HFFc6 (cell line): ENCODE measurements at regions not wholly inside any gene's neighbourhood (a gene's known extent, or its start where the extent isn't known, plus 50 kb on each side); places are given as distances from the start of the nearest gene placed in this dataset.
"Not testable (repeated sequence)": the region's sequence is repeated elsewhere in the genome, so short reads cannot be mapped to it uniquely, and the experiment has no call there.

ENCODE experiments used
- DNase-seq: peaks from one replicate; pipeline ENCODE4 v3.0.0-alpha.2; 2018
- H3K27ac Mint-ChIP-seq: 2 replicates; pipeline ENCODE4 v1.8.0; 2020; ENCODE audit warnings: mild to moderate bottlenecking, mixed read lengths
- H3K27me3 Mint-ChIP-seq: 2 replicates; pipeline ENCODE4 v1.8.0; 2021; ENCODE audit warnings: mild to moderate bottlenecking, moderate library complexity, mixed read lengths; ENCODE audit not compliant: insufficient read depth
- H3K36me3 Mint-ChIP-seq: 2 replicates; pipeline ENCODE4 v1.8.0; 2021; ENCODE audit warnings: low read depth, mixed read lengths
- H3K4me1 Mint-ChIP-seq: 2 replicates; pipeline ENCODE4 v1.8.0; 2020; ENCODE audit warnings: low read depth, mixed read lengths
- H3K4me3 Mint-ChIP-seq: 2 replicates; pipeline ENCODE4 v1.8.0; 2020; ENCODE audit warnings: mild to moderate bottlenecking, moderate library complexity, mixed read lengths
- H3K9me3 Mint-ChIP-seq: 2 replicates; pipeline ENCODE4 v1.8.0; 2020; ENCODE audit warnings: mild to moderate bottlenecking, mixed read lengths
- TF ChIP-seq, protein P1 (sequence below): fragments of 200-600 bp; sonication (generic); IDR thresholded peaks from 2 replicates; pipeline ENCODE4 v1.5.0; 2021; ENCODE audit warnings: antibody characterized with exemption, mild to moderate bottlenecking

DNA sequence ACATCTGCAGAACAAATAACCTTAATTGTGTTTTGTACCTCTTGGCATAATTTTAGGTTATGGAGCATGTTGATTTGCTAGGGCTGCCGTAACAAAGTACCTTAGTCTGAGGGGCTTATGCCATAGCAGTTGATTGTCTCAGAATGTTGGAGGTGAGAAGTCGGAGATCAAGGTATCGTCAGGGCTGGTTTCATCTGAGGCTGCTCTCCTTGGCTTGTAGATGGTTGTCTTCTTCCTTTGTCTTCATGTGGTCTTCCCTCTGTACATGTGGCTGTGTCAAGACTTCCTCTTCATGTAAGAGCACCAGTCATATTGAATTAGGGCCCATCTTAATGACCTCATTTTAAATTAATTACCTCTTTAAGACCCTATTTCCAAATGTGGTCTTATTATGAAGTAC is 64.4 kb upstream of the PTHLH start:
- no peaks in the 10 kb centered on the region for H3K9me3 Mint-ChIP-seq
- H3K27ac Mint-ChIP-seq: no peak overlapping the region
- H3K4me3 Mint-ChIP-seq: no peak overlapping the region
- H3K36me3 Mint-ChIP-seq: no peaks in the 10 kb centered on the region
- peaks cover 38% of the 10 kb centered on the region for H3K4me1 Mint-ChIP-seq
- DNase-seq: no peak
- peaks cover 1% of the 10 kb centered on the region; the same call in 1 of the 2 replicates for H3K27me3 Mint-ChIP-seq
- TF ChIP-seq, protein P1, sequence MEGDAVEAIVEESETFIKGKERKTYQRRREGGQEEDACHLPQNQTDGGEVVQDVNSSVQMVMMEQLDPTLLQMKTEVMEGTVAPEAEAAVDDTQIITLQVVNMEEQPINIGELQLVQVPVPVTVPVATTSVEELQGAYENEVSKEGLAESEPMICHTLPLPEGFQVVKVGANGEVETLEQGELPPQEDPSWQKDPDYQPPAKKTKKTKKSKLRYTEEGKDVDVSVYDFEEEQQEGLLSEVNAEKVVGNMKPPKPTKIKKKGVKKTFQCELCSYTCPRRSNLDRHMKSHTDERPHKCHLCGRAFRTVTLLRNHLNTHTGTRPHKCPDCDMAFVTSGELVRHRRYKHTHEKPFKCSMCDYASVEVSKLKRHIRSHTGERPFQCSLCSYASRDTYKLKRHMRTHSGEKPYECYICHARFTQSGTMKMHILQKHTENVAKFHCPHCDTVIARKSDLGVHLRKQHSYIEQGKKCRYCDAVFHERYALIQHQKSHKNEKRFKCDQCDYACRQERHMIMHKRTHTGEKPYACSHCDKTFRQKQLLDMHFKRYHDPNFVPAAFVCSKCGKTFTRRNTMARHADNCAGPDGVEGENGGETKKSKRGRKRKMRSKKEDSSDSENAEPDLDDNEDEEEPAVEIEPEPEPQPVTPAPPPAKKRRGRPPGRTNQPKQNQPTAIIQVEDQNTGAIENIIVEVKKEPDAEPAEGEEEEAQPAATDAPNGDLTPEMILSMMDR: no peak

DNA sequence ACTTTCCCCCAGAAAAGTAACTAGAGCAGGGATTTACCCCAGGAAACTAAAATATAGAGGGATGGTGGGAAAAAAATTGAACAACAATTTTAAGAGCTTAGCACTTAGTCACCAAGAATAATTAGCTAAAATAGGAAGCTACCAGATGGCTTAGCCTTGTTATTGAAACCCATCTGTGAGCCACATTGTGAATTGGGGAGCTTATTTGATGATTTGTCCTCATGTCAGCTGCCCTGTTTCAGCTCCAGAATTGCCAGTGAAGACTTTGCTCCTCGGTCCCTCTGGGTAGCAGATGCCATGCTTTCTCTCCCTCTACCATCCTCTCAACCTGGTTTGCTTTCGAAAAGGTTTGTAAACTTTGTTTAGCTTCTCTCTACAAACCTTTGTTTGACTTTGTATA is 67.7 kb upstream of the PTHLH start:
- peaks cover 7% of the 10 kb centered on the region for H3K4me1 Mint-ChIP-seq
- H3K4me3 Mint-ChIP-seq: no peak overlapping the region
- TF ChIP-seq, protein P1: no peak
- no peaks in the 10 kb centered on the region for H3K27me3 Mint-ChIP-seq
- H3K27ac Mint-ChIP-seq: no peak overlapping the region
- H3K36me3 Mint-ChIP-seq: no peaks in the 10 kb centered on the region
- no peak for DNase-seq
- H3K9me3 Mint-ChIP-seq: no peaks in the 10 kb centered on the region

GRCh38 chr12:28046600-28046999 is 74.1 kb upstream of the PTHLH start:
- H3K4me1 Mint-ChIP-seq, DNase-seq, H3K36me3 Mint-ChIP-seq: not testable (repeated sequence)

GRCh38 chr12:28050606-28051005 is 78.1 kb upstream of the PTHLH start:
- H3K4me1 Mint-ChIP-seq: peaks cover 14% of the 10 kb centered on the region
- DNase-seq: no peak
- TF ChIP-seq, protein P1: no peak
- H3K27me3 Mint-ChIP-seq: no peaks in the 10 kb centered on the region
- H3K27ac Mint-ChIP-seq: no peak overlapping the region
- H3K36me3 Mint-ChIP-seq: no peaks in the 10 kb centered on the region
- H3K9me3 Mint-ChIP-seq: peaks cover 5% of the 10 kb centered on the region; the same call in 1 of the 2 replicates
- H3K4me3 Mint-ChIP-seq: no peak overlapping the region

More at GRCh38 chr12:28046600-28046999, 74.1 kb upstream of the PTHLH start:
- not testable (repeated sequence) for H3K4me3 Mint-ChIP-seq, H3K9me3 Mint-ChIP-seq, H3K27me3 Mint-ChIP-seq, H3K27ac Mint-ChIP-seq

DNA sequence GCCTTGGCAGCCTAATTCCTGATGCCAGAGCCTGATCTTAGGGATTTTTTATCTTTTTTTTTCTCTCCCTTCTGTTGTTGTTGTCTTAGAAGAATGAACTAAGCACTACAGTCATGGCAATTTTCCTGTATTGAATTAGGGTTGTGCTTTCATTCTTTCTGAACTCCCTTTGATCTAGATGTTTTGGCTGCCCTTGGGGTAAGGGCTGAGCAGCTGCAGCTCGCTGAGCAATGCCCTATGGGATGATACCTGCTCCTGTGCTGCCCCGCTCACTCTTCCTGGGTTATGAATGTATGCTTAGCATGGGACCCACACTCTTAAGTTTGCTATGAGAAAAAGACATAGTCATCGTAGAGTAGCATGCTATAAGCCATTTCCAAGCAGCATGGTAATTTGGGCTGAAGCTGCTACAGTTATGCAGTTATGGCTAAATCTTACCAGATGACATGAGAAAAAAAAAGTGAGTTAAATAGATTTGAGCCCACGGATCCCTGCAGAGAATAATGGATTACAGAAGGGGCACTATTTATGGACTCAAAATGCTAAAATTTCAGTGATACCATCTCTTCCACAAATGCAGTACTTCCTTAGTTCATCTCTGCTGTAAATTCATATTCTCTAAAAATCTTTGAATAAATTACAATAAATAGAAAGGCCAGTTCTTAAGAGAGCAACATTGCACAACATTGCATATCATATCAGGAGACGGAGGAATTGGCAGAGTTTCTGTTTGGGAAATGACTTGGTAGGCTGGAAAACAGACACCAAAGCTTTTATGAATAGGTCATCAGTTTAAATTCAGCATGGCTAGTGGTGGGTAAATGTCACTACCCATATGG is 79.2 kb upstream of the PTHLH start:
- no peak for DNase-seq
- TF ChIP-seq, protein P1: no peak
- no peak overlapping the region for H3K27ac Mint-ChIP-seq

DNA sequence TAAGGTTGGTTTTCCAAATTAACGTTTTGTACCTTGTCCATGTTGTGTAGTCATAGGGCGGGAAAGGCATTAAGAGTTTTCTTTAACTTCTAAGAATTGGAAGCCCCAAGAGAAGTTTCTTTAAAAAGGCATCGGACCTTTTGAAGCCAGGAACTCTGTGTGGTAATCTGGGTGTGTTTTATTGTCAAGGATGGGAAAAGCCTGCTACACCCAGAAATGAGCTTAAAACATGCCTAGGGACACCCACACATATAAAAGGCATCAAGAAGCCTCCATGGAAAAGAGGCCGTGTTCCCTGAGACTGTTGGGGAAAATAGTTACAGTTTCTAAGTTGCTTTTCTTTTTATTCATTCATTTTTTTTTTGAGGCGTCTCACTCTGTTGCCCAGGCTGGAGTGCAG is 81.0 kb upstream of the PTHLH start:
- TF ChIP-seq, protein P1: no peak
- Mint-ChIP-seq H3K9me3 (no peaks in the 10 kb centered on the region), H3K27me3 (no peaks in the 10 kb centered on the region; the same call in 1 of the 2 replicates), H3K4me3 (no peak overlapping the region), H3K4me1 (peaks cover 21% of the 10 kb centered on the region), H3K36me3 (no peaks in the 10 kb centered on the region), H3K27ac (no peak overlapping the region)
- no peak for DNase-seq

More for the DNA sequence above, 79.2 kb upstream of the PTHLH start:
- Mint-ChIP-seq H3K9me3 (peaks cover 2% of the 10 kb centered on the region; the same call in 1 of the 2 replicates), H3K4me1 (peaks cover 14% of the 10 kb centered on the region), H3K4me3 (no peak overlapping the region), H3K27me3 (no peaks in the 10 kb centered on the region; the same call in 1 of the 2 replicates), H3K36me3 (no peaks in the 10 kb centered on the region)
